K562 (cell line): ENCODE measurements at regions not wholly inside any gene's neighbourhood (a gene's known extent, or its start where the extent isn't known, plus 50 kb on each side); places are given as distances from the start of the nearest gene placed in this dataset.

Experiments
- CTCF ChIP-seq, 3 experiments: IDR thresholded peaks in 2 of 3; conservative IDR thresholded peaks in 1 of 3; 2 replicates each; pipeline ENCODE4 v1.5.1; 2011 to 2012; ENCODE audit warnings: low read length in 3 of 3, mild to moderate bottlenecking in 3 of 3, control low read depth in 2 of 3, improper control_type of control experiment in 1 of 3, inconsistent platforms in 1 of 3, low read depth in 1 of 3, mixed read lengths in 1 of 3, moderate library complexity in 1 of 3; ENCODE audit not compliant: insufficient read depth in 2 of 3
- ELK1 ChIP-seq: sonication (generic); formaldehyde crosslinking; IDR thresholded peaks from 2 replicates; pipeline ENCODE4 v1.8.1; 2022; ENCODE audit warnings: missing genetic modification reagents
- ESRRA ChIP-seq: fragments of 450-650 bp; IDR thresholded peaks from 2 replicates; pipeline ENCODE4 v1.6.1; 2014; ENCODE audit warnings: low read depth, mild to moderate bottlenecking, moderate library complexity, borderline replicate concordance
- HDAC2 ChIP-seq: fragments of 450-650 bp; IDR thresholded peaks from 2 replicates; pipeline ENCODE4 v1.6.1; 2016; ENCODE audit warnings: mild to moderate bottlenecking
- JUND ChIP-seq, 2 experiments: IDR thresholded peaks; 2 replicates in 1 of 2; 3 replicates in 1 of 2; pipeline ENCODE4 v1.6.1; 2011; ENCODE audit warnings: borderline replicate concordance in 2 of 2, low read depth in 2 of 2, low read length in 2 of 2, improper control_type of control experiment in 1 of 2, missing biosample characterization in 1 of 2, missing genetic modification characterization in 1 of 2, missing genetic modification reagents in 1 of 2
- MYNN ChIP-seq, 2 experiments: sonication (generic); formaldehyde crosslinking in 1 of 2; IDR thresholded peaks; 2 replicates each; pipeline versions ENCODE4 v1.5.0 to v1.6.1; 2016 to 2020; ENCODE audit warnings: antibody characterized with exemption in 1 of 2, missing genetic modification reagents in 1 of 2
- OTX1 ChIP-seq: fragments of 450-650 bp; formaldehyde crosslinking; IDR thresholded peaks from 2 replicates; pipeline ENCODE4 v1.4.0; 2022; ENCODE audit warnings: mild to moderate bottlenecking
- POLR2AphosphoS5 ChIP-seq: IDR thresholded peaks from 2 replicates; pipeline ENCODE4 v1.6.1; 2011; ENCODE audit warnings: mild to moderate bottlenecking, low read depth, low read length, moderate library complexity; ENCODE audit not compliant: control insufficient read depth, insufficient read depth
- RAD21 ChIP-seq, 2 experiments: fragments of 250-450 bp in 1 of 2; fragments of 450-650 bp in 1 of 2; sonication (Bioruptor Pico) in 1 of 2; formaldehyde crosslinking in 1 of 2; IDR thresholded peaks in 1 of 2; conservative IDR thresholded peaks in 1 of 2; 2 replicates each; pipeline versions ENCODE4 v1.4.0 to v1.8.0; 2020 to 2022; ENCODE audit warnings: mild to moderate bottlenecking in 2 of 2, moderate library complexity in 1 of 2
- REST ChIP-seq, 2 experiments: fragments of 450-650 bp; formaldehyde crosslinking in 1 of 2; IDR thresholded peaks; 2 replicates each; pipeline versions ENCODE4 v1.4.0 to v1.6.1; 2014 to 2020; ENCODE audit warnings: mild to moderate bottlenecking in 2 of 2, borderline replicate concordance in 1 of 2, low read depth in 1 of 2
- SIRT6 ChIP-seq: IDR thresholded peaks from one replicate; pipeline ENCODE4 v1.6.1; 2012; ENCODE audit warnings: low read depth, mild to moderate bottlenecking, control low read depth, inconsistent platforms, low read length, moderate library complexity
- SIX5 ChIP-seq, 2 experiments: IDR thresholded peaks; 2 replicates each; pipeline ENCODE4 v1.6.1; 2011; ENCODE audit warnings: low read length in 2 of 2, borderline replicate concordance in 1 of 2, low read depth in 1 of 2, mild to moderate bottlenecking in 1 of 2, moderate library complexity in 1 of 2; ENCODE audit not compliant: insufficient read depth in 1 of 2
- ZFP1 ChIP-seq: fragments of 450-650 bp; formaldehyde crosslinking; IDR thresholded peaks from 2 replicates; pipeline ENCODE4 v1.4.0; 2020; ENCODE audit warnings: mild to moderate bottlenecking, mixed read lengths
- ZNF311 ChIP-seq: fragments of 250-450 bp; sonication (Bioruptor Pico); IDR thresholded peaks from 2 replicates; pipeline ENCODE4 v1.4.0; 2020; ENCODE audit warnings: mild to moderate bottlenecking, moderate library complexity

GRCh38 chr14:87691042-87691881, 301.7 kb downstream of the GALC start:
- TF ChIP-seq ZFP1 (no peak), ZNF311 (no peak), SIRT6 (no peak), POLR2AphosphoS5 (no peak), REST (IDR thresholded peaks at IDR 0.05; ENCODE audit: borderline replicate concordance) (no peak), REST (CRISPR knock-in tag; IDR thresholded peaks at IDR 0.05; ENCODE audit: low read depth) (no peak), MYNN (IDR thresholded peaks at IDR 0.05) (no peak), MYNN (CRISPR knock-in tag; IDR thresholded peaks at IDR 0.05) (no peak), JUND (IDR thresholded peaks at IDR 0.05; ENCODE audit: borderline replicate concordance, low read depth, low read length) (no peak), JUND (tag; IDR thresholded peaks at IDR 0.05; ENCODE audit: borderline replicate concordance, low read depth, low read length) (no peak), CTCF (IDR thresholded peaks at IDR 0.05 in 2 of 3, conservative IDR thresholded peaks at IDR 0.05 in 1 of 3; ENCODE audit: insufficient read depth in 2 of 3, low read depth in 1 of 3, low read length in 3 of 3) (no peak), ESRRA (no peak), ELK1 (CRISPR knock-in tag) (no peak), RAD21 (CRISPR knock-in tag; conservative IDR thresholded peaks at IDR 0.05 in 1 of 2, IDR thresholded peaks at IDR 0.05 in 1 of 2) (no peak), SIX5 (IDR thresholded peaks at IDR 0.05; ENCODE audit: borderline replicate concordance in 1 of 2, insufficient read depth in 1 of 2, low read depth in 1 of 2, low read length in 2 of 2) (no peak), OTX1 (CRISPR knock-in tag) (no peak), HDAC2 (no peak)
